Endothelial cell of umbilical vein (primary cell): ENCODE measurements at regions not wholly inside any gene's neighbourhood (a gene's known extent, or its start where the extent isn't known, plus 50 kb on each side); places are given as distances from the start of the nearest gene placed in this dataset.

ENCODE experiments used
- BruUV-seq: library from RNA; stranded (reverse); fragments of 400-500 nt; replicated peaks from 2 replicates; lab custom pipeline; 2021; lab: Mats Ljungman, UMichigan
- CTCF ChIA-PET: fragments of 300-600, 350-600 bp; sonication (Branson Sonifier 250); formaldehyde crosslinking; loops from one replicate; lab custom pipeline; 2021; ENCODE audit warnings: antibody characterized with exemption, inconsistent platforms; lab: Charles Lee
- POLR2A ChIA-PET: fragments of 300-600, 350-600 bp; sonication (Branson Sonifier 250); formaldehyde crosslinking; loops from one replicate; lab custom pipeline; 2021; ENCODE audit warnings: antibody characterized with exemption, inconsistent platforms; lab: Charles Lee
- DNase-seq: peaks from one replicate; pipeline ENCODE4 v3.0.0-alpha.2; 2011; ENCODE audit warnings: low read depth, low spot score
- FAIRE-seq: peaks from 2 replicates; lab custom pipeline; 2011; peaks lifted over from hg19 to GRCh38; lab: Jason Lieb, UNC
- H2AFZ ChIP-seq: 2 replicates; pipeline ENCODE4 v1.6.0; 2012; ENCODE audit warnings: low read depth, low read length, control low read depth, inconsistent platforms
- H3K27ac ChIP-seq: 2 replicates; pipeline ENCODE4 v1.5.1; 2011; ENCODE audit warnings: low read depth, mild to moderate bottlenecking, control low read depth, low read length, moderate library complexity; ENCODE audit not compliant: insufficient read depth
- H3K27me3 ChIP-seq, 2 experiments: 2 replicates each; pipeline versions ENCODE4 v1.6.0 to v1.6.1; 2011; ENCODE audit warnings: low read length in 2 of 2, mixed read lengths in 1 of 2; ENCODE audit not compliant: control insufficient read depth in 2 of 2, insufficient read depth in 2 of 2
- H3K36me3 ChIP-seq, 2 experiments: 2 replicates in 1 of 2; 3 replicates in 1 of 2; pipeline ENCODE4 v1.5.1; 2011; ENCODE audit warnings: low read length in 2 of 2, mild to moderate bottlenecking in 1 of 2, moderate library complexity in 1 of 2; ENCODE audit not compliant: control insufficient read depth in 2 of 2, insufficient read depth in 2 of 2; ENCODE audit errors: extremely low read depth in 1 of 2
- H3K4me1 ChIP-seq: 3 replicates; pipeline ENCODE4 v1.5.1; 2011; ENCODE audit warnings: mild to moderate bottlenecking, low read length; ENCODE audit not compliant: control insufficient read depth, insufficient read depth; ENCODE audit errors: extremely low read depth
- H3K4me2 ChIP-seq: 2 replicates; pipeline ENCODE4 v1.6.1; 2011; ENCODE audit warnings: low read length, control low read depth, mixed read lengths; ENCODE audit not compliant: insufficient read depth
- H3K4me3 ChIP-seq, 3 experiments: fragments of 200-600 bp in 1 of 3; sonication (generic), shearing (Covaris generic) in 1 of 3; replicated peaks in 1 of 3; 2 replicates each; pipeline ENCODE4 v1.5.1; 2011 to 2016; ENCODE audit warnings: control low read depth in 3 of 3, low read length in 3 of 3, mild to moderate bottlenecking in 2 of 3, inconsistent platforms in 1 of 3, low read depth in 1 of 3, moderate library complexity in 1 of 3; ENCODE audit not compliant: insufficient read depth in 1 of 3
- H3K79me2 ChIP-seq: 2 replicates; pipeline ENCODE4 v1.6.0; 2012; ENCODE audit warnings: low read length, inconsistent platforms; ENCODE audit not compliant: control insufficient read depth, insufficient read depth
- H3K9ac ChIP-seq: replicated peaks from 2 replicates; pipeline ENCODE3; 2011; ENCODE audit warnings: low read length, control low read depth; ENCODE audit not compliant: insufficient read depth; ENCODE audit errors: extremely low read depth
- H3K9me1 ChIP-seq: replicated peaks from 3 replicates; pipeline ENCODE4 v1.6.0; 2011; ENCODE audit warnings: mild to moderate bottlenecking, low read length; ENCODE audit not compliant: control insufficient read depth, insufficient read depth; ENCODE audit errors: extremely low read depth
- H3K9me3 ChIP-seq: replicated peaks from 2 replicates; pipeline ENCODE4 v1.5.1; 2012; ENCODE audit warnings: low read length, inconsistent platforms; ENCODE audit not compliant: control insufficient read depth, insufficient read depth
- H4K20me1 ChIP-seq: replicated peaks from 2 replicates; pipeline ENCODE3; 2011; ENCODE audit warnings: mild to moderate bottlenecking, low read length; ENCODE audit not compliant: control insufficient read depth, insufficient read depth; ENCODE audit errors: extremely low read depth
- EZH2 ChIP-seq: IDR thresholded peaks from 2 replicates; pipeline ENCODE4 v1.6.1; 2012; ENCODE audit warnings: borderline replicate concordance, low read depth, mild to moderate bottlenecking, moderate library complexity, low read length, inconsistent platforms; ENCODE audit not compliant: severe bottlenecking
- FOS ChIP-seq: IDR thresholded peaks from 2 replicates; pipeline ENCODE4 v1.6.1; 2011; ENCODE audit warnings: mild to moderate bottlenecking, low read length, moderate library complexity, borderline replicate concordance; ENCODE audit not compliant: insufficient read depth
- GATA2 ChIP-seq: IDR thresholded peaks from 2 replicates; pipeline ENCODE4 v1.7.0; 2011; ENCODE audit warnings: low read depth, mild to moderate bottlenecking, moderate library complexity, mixed read lengths, low read length; ENCODE audit not compliant: insufficient read length, insufficient read depth
- JUN ChIP-seq: IDR thresholded peaks from 2 replicates; pipeline ENCODE4 v1.6.1; 2011; ENCODE audit warnings: borderline replicate concordance, low read depth; ENCODE audit not compliant: insufficient read length, insufficient read depth
- MYC ChIP-seq: IDR thresholded peaks from one replicate; pipeline ENCODE4 v1.6.1; 2011; ENCODE audit warnings: mild to moderate bottlenecking, low read depth, low read length
- POLR2A ChIP-seq: IDR thresholded peaks from 2 replicates; pipeline ENCODE4 v1.6.1; 2012; ENCODE audit warnings: low read depth, mild to moderate bottlenecking, control low read depth, low read length
- POLR2AphosphoS5 ChIP-seq: IDR thresholded peaks from 2 replicates; pipeline ENCODE4 v1.6.1; 2012; ENCODE audit warnings: low read depth, mild to moderate bottlenecking, control low read depth, low read length, moderate library complexity; ENCODE audit not compliant: insufficient read depth
- dilution Hi-C: fragments of 300-500 bp; cut with MboI; formaldehyde crosslinking; loops from one replicate; pipeline ENCODE4 v1.15.0; 2019; ENCODE audit warnings: low sequenced_read_pairs; ENCODE audit not compliant: extremely low pct_ligation_motif_present
- intact Hi-C: fragments of 100-400 bp; cut with micrococcal nuclease; formaldehyde crosslinking; loops from one replicate; pipeline ENCODE4 v1.10.0; 2022
- TF ChIP-seq, protein P1 (sequence below), 2 donors: IDR thresholded peaks; 1 replicate in 1 of 2; 2 replicates in 1 of 2; pipeline ENCODE4 v1.5.1; 2011; ENCODE audit warnings: low read length in 2 of 2, mild to moderate bottlenecking in 2 of 2, moderate library complexity in 2 of 2, control low read depth in 1 of 2, inconsistent platforms in 1 of 2, low read depth in 1 of 2; ENCODE audit not compliant: insufficient read depth in 1 of 2; ENCODE audit errors: extremely low read depth in 1 of 2
- TF ChIP-seq, protein P2 (sequence below): IDR thresholded peaks from 2 replicates; pipeline ENCODE4 v1.6.1; 2011; ENCODE audit not compliant: insufficient read depth, insufficient read length

DNA sequence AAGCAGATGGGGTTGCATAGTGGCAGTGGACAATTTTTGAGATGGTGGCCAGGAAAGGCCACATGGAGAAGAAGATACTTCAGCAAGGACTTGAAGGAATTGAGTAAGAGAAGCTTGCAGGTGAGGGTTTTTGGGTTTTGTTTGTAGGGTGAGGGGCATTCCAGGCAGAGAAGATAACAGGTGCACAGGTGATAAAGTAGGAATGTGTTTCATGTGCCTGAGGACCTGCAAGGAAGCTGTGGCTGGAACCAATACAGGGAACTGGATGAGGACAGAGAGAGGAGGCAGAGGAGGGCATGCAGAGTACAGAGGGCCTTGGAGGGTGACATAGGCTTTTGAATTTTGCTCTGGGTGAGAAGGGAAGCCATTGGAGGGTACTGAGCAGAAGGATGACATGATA is 314.5 kb downstream of the KLF12 start:
- intact Hi-C loops (no loop called here), dilution Hi-C loops (no loop called here)
- Histone ChIP-seq H3K9me3 (no peaks in the 10 kb centered on the region), H3K27ac (no peak overlapping the region), H3K4me3 (no peak overlapping the region), H3K36me3 (peaks cover 0 to 1% of the 10 kb centered on the region in 2 experiments), H3K4me2 (no peak overlapping the region), H4K20me1 (no peaks in the 10 kb centered on the region), H3K9me1 (no peaks in the 10 kb centered on the region), H3K9ac (no peak overlapping the region), H3K27me3 (no peaks in the 10 kb centered on the region), H3K4me1 (no peaks in the 10 kb centered on the region), H3K79me2 (no peaks in the 10 kb centered on the region), H2AFZ (no peak overlapping the region)
- FAIRE-seq: no peak
- no peak for DNase-seq
- ChIA-PET CTCF (interaction anchor here (0.8 kb wide), 1 partner anchor 467 kb away, joined by 3 read pairs; no protein-coding TSS in a partner anchor), POLR2A (no interaction called here)
- BruUV-seq: no TSS peak
- TF ChIP-seq POLR2AphosphoS5 (no peak), POLR2A (no peak), FOS (no peak), JUN (no peak), MYC (no peak), GATA2 (no peak), EZH2 (no peak)
- TF ChIP-seq, protein P1, sequence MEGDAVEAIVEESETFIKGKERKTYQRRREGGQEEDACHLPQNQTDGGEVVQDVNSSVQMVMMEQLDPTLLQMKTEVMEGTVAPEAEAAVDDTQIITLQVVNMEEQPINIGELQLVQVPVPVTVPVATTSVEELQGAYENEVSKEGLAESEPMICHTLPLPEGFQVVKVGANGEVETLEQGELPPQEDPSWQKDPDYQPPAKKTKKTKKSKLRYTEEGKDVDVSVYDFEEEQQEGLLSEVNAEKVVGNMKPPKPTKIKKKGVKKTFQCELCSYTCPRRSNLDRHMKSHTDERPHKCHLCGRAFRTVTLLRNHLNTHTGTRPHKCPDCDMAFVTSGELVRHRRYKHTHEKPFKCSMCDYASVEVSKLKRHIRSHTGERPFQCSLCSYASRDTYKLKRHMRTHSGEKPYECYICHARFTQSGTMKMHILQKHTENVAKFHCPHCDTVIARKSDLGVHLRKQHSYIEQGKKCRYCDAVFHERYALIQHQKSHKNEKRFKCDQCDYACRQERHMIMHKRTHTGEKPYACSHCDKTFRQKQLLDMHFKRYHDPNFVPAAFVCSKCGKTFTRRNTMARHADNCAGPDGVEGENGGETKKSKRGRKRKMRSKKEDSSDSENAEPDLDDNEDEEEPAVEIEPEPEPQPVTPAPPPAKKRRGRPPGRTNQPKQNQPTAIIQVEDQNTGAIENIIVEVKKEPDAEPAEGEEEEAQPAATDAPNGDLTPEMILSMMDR (IDR thresholded peaks at IDR 0.05; ENCODE audit: extremely low read depth in 1 of 2, insufficient read depth in 1 of 2, low read depth in 1 of 2, low read length in 2 of 2): no peak
- TF ChIP-seq, protein P2, sequence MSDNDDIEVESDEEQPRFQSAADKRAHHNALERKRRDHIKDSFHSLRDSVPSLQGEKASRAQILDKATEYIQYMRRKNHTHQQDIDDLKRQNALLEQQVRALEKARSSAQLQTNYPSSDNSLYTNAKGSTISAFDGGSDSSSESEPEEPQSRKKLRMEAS: no peak
